Epithelial cell of esophagus (primary cell): ENCODE measurements at regions not wholly inside any gene's neighbourhood (a gene's known extent, or its start where the extent isn't known, plus 50 kb on each side); places are given as distances from the start of the nearest gene placed in this dataset.

Source experiments
- DNase-seq: peaks from one replicate; pipeline ENCODE4 v3.0.0; 2010; ENCODE audit warnings: low read depth
- H3K4me3 ChIP-seq: 2 replicates; pipeline ENCODE4 v1.5.1; 2011; ENCODE audit warnings: mild to moderate bottlenecking, low read length, control low read depth
- TF ChIP-seq, protein P1 (sequence below): IDR thresholded peaks from 2 replicates; pipeline ENCODE4 v1.5.1; 2011; ENCODE audit warnings: low read depth, mild to moderate bottlenecking, low read length, control low read depth, inconsistent platforms; ENCODE audit not compliant: insufficient read depth; ENCODE audit errors: missing control alignments

DNA sequence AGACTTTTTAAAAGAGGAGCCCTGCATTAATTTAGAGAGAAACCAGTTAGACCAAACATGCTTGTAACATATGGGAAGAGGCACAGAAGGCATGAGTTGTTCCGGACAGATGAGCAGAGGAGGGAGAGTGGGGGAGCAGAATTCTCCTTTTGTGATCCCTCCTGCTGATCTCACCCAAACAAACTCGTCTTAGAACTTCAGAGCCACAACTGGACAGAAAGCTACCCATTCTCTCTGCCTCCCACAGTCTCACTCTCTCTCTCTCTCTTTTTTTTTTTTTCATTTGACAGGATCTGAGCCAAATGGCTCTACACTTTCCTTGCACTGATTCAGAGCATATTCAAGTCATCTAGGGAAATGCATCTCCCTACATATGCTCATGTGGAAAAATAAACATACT lies 196.0 kb upstream of the PAPPA start:
- no peak overlapping the region for H3K4me3 ChIP-seq
- TF ChIP-seq, protein P1, sequence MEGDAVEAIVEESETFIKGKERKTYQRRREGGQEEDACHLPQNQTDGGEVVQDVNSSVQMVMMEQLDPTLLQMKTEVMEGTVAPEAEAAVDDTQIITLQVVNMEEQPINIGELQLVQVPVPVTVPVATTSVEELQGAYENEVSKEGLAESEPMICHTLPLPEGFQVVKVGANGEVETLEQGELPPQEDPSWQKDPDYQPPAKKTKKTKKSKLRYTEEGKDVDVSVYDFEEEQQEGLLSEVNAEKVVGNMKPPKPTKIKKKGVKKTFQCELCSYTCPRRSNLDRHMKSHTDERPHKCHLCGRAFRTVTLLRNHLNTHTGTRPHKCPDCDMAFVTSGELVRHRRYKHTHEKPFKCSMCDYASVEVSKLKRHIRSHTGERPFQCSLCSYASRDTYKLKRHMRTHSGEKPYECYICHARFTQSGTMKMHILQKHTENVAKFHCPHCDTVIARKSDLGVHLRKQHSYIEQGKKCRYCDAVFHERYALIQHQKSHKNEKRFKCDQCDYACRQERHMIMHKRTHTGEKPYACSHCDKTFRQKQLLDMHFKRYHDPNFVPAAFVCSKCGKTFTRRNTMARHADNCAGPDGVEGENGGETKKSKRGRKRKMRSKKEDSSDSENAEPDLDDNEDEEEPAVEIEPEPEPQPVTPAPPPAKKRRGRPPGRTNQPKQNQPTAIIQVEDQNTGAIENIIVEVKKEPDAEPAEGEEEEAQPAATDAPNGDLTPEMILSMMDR: no peak
- no peak for DNase-seq

DNA sequence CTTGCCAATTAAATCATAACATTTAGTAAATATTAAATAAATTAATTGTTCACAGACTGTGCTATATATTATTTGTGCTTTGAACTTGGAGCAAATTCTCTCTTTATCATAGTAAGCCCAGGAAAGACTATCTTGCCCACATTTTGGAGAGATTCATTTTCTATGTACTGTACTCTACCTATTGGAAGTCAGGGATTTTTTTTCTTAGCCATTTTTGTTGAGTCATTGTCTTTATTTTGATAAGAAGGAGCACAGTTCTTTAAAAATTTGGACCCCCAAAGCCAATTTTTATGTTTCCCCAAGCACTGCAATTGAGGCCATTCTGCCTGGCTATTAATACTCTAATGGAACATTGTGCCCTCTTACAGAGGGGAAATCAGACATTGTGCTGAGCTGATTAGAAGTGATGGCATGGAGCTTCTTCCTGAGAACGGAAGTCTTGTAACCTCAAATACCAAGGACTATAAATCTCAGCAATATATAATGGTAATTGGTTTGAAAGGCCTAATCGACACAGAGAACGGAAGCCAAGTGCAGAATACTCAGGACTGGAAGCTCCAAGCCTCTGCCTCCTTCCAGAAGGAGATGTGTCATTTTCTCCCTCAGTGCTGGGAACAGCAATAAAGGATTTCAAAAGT lies 188.8 kb upstream of the PAPPA start:
- no peak overlapping the region for H3K4me3 ChIP-seq
- TF ChIP-seq, protein P1: no peak
- DNase-seq: no peak

DNA sequence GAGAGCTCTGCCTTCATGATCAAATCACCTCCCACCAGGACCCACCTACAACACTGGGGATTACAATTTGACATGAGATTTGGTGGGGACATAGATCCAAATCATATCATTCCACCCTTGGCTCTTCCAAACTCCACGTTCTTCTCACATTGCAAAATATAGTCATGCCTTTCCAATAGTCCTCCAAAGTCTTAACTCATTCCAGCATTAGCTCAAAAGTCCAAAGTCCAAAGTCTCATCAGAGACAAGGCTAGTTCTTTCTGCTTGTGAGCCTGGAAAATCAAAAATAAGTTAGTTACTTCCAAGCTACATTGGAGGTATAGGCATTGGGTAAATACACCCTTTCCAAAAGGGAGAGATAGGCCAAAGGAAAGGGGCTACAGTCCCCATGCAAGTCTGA lies 186.9 kb upstream of the PAPPA start:
- H3K4me3 ChIP-seq: no peak overlapping the region
- TF ChIP-seq, protein P1: no peak

DNA sequence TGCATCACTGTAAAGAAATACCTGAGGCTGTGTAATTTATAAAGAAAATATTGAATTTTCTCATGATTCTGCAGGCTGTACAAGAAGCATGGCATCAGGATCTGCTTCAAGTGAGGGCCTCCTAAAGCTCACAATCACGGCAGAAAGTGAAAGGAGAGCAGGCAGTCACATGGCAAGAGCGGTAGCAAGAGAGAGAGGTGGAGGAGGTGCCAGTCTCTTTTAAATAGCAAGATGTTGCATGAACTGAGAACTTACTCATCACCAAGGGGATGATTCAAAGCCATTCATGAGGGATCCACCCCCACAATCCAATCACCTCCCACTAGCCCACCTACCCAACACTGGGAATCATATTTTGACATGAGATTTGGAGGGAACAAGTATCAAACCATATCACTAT lies 184.5 kb upstream of the PAPPA start:
- DNase-seq: peak; percentile 61
- TF ChIP-seq, protein P1: no peak
- H3K4me3 ChIP-seq: no peak overlapping the region

More for the DNA sequence above, 186.9 kb upstream of the PAPPA start:
- DNase-seq: no peak

DNA sequence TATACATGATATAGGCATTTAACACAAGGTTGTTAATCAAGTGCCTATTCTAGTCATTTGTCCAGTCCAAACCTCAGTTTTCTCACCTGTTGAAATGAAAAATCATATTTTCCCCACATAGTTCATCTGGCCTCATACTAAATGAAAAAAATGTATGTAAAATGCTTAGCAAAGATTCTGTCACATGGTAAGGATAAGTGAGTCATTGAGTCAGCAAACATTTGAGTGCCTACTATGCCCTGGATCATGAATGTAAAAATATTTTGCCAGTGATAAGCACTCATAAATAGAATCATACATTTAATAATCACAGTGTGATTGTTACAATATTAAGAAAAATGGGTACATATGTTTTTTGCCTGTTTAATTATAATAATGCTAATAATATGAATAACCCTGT lies 181.2 kb upstream of the PAPPA start:
- TF ChIP-seq, protein P1: no peak
- peak; percentile 54 for DNase-seq
- no peak overlapping the region for H3K4me3 ChIP-seq

DNA sequence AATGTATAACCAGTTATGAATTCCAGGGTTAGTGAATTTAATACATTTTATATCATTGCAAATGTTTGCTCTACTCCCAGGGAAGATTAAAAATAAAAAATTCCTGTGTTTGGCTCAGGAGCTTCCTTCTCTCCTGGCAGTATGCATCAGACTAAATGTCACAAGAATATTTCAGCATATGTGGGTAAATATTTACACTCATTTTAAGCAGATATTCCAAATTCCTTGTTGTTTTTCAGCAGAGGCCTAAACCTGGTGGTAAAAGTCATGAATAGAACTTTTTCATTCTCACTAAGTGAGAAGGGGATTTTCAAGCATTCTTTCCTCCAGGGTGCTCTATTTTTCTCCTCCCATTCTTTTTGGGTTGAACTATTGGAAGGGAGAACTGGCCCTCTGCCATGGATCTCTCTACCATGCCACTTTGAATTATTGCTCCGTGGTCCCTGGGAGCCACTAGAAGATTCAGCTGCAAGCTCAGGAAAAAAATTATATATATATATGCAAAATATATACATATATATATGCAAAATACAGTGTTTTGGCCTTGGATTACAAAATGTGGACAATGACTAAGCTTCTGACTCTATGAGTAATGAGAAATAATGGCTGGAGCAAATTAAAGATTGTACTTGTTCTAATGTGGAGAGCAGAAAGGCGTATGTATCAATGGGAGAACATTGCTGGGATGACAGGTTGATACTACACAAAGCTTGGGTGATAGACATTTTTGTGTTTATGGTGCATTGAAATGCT lies 180.6 kb upstream of the PAPPA start:
- H3K4me3 ChIP-seq: no peak overlapping the region
- TF ChIP-seq, protein P1: no peak
- peak; percentile 42 for DNase-seq
